GM12875 (cell line): ENCODE measurements at regions not wholly inside any gene's neighbourhood (a gene's known extent, or its start where the extent isn't known, plus 50 kb on each side); places are given as distances from the start of the nearest gene placed in this dataset.

Experiments used
- H3K4me3 ChIP-seq: one replicate; pipeline ENCODE4 v1.5.1; 2011; ENCODE audit warnings: low read depth, low read length, control low read depth
- TF ChIP-seq, protein P1 (sequence below): IDR thresholded peaks from 2 replicates; pipeline ENCODE4 v1.5.1; 2011; ENCODE audit warnings: low read depth, mild to moderate bottlenecking, control low read depth, inconsistent platforms, low read length, moderate library complexity, borderline replicate concordance; ENCODE audit not compliant: insufficient read depth

DNA sequence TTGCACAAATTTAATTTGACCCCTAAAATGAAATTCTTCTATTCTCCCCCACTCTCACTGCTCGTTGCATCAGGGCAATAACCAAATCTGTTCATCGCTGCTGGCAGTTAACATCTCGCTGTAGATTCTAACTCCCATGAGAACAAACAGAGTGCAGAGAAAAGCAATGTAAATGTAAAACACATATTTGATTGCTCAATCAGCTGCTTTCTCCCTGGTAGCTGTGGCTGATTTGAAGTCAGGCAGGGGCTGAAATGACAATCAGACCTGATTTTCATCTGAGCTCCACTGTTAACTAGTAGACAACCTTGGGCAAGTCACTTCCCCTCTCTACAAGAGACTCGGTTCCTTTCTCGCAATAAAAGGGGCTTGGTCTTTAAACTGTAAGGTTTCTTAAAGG lies 119.8 kb upstream of the CPNE4 start:
- H3K4me3 ChIP-seq = no peak overlapping the region
- TF ChIP-seq, protein P1, sequence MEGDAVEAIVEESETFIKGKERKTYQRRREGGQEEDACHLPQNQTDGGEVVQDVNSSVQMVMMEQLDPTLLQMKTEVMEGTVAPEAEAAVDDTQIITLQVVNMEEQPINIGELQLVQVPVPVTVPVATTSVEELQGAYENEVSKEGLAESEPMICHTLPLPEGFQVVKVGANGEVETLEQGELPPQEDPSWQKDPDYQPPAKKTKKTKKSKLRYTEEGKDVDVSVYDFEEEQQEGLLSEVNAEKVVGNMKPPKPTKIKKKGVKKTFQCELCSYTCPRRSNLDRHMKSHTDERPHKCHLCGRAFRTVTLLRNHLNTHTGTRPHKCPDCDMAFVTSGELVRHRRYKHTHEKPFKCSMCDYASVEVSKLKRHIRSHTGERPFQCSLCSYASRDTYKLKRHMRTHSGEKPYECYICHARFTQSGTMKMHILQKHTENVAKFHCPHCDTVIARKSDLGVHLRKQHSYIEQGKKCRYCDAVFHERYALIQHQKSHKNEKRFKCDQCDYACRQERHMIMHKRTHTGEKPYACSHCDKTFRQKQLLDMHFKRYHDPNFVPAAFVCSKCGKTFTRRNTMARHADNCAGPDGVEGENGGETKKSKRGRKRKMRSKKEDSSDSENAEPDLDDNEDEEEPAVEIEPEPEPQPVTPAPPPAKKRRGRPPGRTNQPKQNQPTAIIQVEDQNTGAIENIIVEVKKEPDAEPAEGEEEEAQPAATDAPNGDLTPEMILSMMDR = no peak

DNA sequence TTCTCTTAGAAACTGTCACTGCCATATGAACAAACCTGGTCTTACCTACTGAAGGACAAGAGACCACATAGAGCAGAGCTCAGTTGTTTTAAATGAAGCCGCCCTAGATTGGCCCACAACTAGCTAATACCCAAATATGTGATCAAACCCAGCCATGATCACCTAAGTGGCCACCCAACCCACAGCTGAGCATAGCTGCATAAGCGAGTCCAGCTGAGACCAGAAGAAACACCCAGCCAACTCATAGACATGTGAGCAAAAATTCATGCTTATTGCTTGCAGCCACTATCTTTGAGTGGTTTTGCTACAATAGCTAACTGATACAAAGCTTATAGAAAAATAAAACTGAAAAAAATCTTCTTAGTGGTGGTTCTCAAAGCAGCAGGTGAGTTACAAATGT lies 124.3 kb upstream of the CPNE4 start:
- TF ChIP-seq, protein P1 = no peak
- H3K4me3 ChIP-seq = no peak overlapping the region

DNA sequence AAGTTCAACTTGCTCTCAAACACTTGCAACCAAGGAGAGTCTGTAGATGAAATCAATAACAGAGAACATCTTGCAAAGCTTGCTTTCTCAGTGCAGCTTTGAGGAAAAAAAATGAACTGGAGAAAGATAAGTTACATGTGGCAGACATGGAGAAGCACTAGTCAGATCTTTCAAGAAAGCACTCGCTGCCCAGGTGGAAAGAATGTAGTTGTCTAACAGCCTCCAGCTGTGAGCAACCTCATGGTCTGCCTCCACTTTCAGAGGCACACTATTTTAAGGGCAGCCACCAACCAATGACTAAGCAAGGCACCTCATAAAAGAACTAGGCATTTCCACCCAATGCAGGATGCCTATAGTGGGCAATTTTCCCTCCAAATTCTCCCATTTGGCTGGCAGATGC lies 125.4 kb upstream of the CPNE4 start:
- TF ChIP-seq, protein P1 = no peak
- no peak overlapping the region for H3K4me3 ChIP-seq

DNA sequence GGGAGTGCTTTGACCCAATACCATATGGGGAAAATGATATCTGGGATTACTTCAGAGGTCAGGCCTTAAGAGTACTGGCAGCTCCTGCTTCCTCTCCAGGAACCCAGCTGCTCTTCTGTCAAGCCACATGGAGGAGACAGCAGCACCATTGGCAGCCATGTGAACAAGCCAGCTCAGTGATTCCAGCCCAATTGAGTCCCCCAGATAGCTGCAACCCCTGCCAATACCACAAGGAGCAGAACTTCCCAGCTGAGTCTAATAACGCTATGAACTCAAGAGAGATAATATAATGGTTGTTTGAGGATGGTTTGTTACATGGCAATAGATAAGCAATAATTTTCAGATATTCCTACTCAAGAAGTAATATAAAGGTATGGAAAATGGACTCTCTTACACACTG lies 126.8 kb upstream of the CPNE4 start:
- H3K4me3 ChIP-seq = no peak overlapping the region
- TF ChIP-seq, protein P1 = no peak

DNA sequence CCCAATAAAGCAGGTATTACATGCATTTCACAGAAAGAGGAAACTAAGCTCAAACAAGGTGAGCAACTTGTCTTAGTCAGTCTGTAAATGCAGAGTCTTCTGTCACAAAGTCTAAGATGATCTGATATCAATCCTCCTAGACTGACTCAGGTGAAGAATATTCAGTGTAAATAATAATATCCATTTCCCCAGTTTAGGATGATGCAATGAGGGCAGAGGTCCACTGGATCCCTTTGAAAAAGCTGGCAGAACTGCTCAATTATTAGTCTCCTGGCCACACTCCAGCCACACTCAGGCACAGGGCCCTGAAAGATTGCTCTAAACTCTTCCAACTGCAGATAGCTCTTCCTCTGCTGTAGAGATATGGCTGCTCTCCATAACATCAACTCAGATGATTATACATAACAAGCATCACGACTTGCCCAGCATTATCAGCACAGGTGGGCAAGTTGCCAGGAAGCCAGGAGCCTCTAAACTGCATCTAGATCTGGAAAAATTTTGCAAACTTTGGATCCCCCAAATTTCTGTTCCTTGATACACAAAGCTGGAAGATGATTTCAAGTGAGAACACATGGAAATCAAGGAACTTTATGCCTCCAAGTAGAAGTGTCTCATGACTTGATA lies 129.8 kb upstream of the CPNE4 start:
- TF ChIP-seq, protein P1 = no peak

DNA sequence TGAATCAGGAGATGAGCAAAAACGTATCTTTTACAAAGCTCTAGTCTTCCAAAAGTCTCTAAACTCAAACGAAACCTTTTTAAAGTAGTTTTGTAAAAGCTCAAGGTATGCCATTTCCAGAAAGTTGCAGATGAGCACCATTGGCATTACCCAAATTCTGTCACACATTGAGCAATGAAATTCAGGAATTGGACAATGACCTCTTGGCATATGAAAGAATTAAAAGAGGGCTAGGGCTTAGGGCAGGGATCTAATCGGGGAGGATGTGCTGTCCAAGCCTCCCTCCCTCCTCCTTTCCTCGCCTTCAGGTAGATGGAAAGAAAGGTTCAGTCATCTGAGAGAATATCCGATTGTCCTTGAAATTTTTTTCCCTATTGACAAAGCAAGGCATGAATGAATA lies 133.1 kb upstream of the CPNE4 start:
- H3K4me3 ChIP-seq = no peak overlapping the region
- TF ChIP-seq, protein P1 = no peak

More for the DNA sequence above, 129.8 kb upstream of the CPNE4 start:
- H3K4me3 ChIP-seq = no peak overlapping the region

DNA sequence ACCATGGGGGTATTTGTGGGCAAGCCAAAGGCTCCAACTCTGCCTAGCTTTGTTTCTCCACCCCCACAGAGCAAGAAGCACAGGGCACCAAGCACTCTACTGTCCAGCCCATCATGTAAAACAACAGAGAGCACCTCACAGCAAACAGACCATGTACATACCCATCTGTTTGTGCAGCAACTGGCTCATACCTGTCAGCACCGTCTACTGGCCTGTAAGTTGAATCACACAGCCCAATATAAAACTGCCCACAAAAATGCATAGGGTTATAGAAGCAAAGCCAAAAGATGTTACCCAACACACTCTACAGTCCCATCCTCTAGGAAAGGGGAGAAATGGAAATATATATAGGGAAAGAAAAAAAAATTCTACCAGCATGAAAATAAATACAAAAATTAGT lies 139.7 kb upstream of the CPNE4 start:
- TF ChIP-seq, protein P1 = no peak
- H3K4me3 ChIP-seq = no peak overlapping the region
